HL-60/S4 (cell line): ENCODE measurements at regions not wholly inside any gene's neighbourhood (a gene's known extent, or its start where the extent isn't known, plus 50 kb on each side); places are given as distances from the start of the nearest gene placed in this dataset.

Source experiments
- in situ Hi-C: fragments of 300-500 bp; cut with MboI; formaldehyde crosslinking; loops from 2 replicates; pipeline ENCODE4 v1.14.3; 2022; ENCODE audit warnings: low sequenced_read_pairs

- in situ Hi-C loops, result loop anchor here (25.0 kb wide), 1 partner anchor 509 kb away; no protein-coding TSS in a partner anchor
Measured at GRCh38 chr6:151753581-151753980, 53.9 kb upstream of the ESR1 start.

GRCh38 chr6:151757506-151757955 is 50.0 kb upstream of the ESR1 start:
- in situ Hi-C loops, result loop anchor here (25.0 kb wide), 1 partner anchor 505 kb away; no protein-coding TSS in a partner anchor
